ENCODE measurements at regions not wholly inside any gene's neighbourhood (a gene's known extent, or its start where the extent isn't known, plus 50 kb on each side); places are given as distances from the start of the nearest gene placed in this dataset.

DNA sequence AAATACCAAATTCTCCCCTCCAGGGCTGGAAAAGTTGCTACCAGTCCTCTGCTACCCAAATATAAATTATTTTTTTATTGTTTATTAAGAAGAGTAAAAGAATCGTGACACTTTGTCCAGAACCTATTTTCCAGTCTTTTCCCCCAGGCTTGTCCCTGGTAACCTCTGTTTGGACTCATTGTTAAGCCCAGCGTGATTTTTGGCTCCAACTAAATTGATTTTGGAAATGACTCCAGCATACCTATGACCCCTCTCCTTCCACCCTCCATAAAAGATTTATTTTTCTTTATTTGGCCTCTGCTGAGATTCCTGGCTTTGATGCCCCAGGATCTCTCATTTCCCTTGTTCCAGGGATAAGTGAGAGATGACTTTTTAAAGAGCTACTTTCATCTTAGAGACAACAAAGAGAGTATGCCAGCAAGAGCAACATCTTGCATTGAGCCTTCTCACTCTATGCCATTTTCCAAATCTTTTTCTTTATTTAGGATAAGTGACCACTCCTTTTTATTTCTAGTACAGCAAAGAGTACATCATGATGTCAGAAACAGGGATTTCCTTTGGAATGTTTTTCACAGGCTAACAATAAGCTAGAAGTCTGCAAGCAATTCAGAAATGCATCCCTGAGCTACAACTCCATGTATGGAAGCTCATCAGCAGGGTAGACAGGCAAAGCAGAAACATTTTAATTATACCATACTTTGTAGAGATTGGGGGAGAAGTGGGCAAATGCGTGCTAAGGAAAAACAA, 75.8 kb downstream of the DAD1 start:
- DNase-seq = no peak
- ATAC-seq = no peak
- intact Hi-C loops (cut with DNase I, micrococcal nuclease) = no loop called here

DNA sequence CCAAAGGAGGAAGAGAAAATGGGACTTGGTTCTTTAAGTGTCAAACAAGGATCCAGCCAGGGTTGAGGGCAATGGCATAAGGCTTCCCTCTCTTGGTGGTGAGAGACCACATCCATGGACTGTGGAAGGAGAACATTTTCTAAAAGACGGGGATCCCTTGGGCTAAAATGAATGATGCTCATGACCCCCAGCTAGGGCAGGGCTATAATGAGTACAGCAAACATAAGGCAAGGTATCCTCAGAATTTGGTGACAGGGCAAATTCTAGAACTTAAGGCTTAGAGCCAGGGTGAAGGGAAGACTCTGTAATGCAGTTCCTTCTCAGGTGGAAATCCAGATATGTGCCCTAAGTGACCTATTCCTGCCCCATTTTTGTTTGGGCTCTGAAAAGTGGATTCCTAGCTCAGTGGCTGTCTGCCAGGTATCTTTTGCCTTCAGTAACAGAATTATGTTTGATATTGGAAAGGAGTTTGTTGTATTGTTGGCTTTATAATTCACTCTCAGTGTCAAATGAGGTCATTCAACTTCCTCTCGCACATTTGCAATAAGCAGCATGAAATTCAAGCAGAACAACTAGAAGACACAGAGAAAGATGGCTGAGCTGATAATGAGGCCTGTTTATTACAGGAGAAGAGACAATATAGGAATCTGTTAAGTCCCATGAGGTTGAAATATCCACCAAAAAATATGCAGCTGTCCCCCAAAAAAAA, 76.8 kb downstream of the DAD1 start:
- intact Hi-C loops (cut with DNase I, micrococcal nuclease) = no loop called here
- ATAC-seq = no peak
- DNase-seq = no peak

DNA sequence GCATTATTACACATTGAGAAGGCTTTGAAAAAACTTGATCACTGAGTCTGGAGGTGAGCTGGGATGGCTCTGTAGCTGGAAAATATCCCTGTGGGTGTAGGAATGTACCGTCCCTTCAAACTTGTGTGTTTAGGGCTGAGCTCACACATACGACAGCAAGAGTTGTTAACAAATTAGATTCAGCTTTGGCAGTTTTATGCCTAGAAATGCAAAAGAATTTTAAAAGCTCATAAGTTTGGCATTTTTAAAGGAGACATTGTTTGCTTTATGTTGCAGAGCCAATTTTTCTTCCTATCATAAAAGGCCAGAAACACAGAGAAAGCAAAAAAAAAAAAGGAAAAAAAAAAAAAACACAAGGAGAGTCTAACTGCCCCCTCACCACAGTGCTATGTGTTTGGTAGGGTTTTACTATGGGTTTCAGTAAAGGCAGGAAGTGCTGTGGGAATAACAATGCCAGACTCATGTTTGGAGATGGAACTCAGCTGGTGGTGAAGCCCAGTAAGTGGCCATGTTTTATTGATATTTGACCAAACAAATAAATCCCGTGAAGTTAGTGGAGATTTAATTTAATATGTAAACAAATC, 78.4 kb downstream of the DAD1 start:
- intact Hi-C loops (cut with DNase I, micrococcal nuclease) = no loop called here
- no peak for DNase-seq
- ATAC-seq = no peak

DNA sequence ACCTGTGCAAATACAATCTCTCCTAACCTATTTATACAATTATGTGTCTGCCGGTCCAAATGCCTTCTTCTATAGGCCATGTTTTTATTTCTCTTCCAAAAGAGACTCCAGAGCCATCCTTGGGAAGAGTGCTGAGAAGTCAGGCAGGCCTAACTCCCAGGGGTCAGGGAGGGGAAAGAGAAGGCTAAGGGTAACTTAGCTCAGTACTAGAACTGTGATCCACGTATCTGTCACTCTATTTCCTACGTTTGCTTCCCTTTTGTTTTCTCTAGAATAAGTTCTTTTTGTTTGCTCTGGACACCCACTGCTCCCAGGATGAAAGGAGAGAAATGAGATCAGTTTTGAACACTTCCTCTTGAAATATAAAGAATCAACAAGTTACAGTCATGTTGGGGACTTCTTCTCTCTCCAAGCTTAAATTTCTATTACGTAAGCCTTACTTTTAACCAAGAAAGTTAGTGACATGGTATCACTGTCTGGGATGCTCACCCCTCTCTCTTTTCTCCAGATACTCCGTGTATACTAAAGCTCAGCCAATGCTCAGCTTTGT, 79.2 kb downstream of the DAD1 start:
- intact Hi-C loops (cut with DNase I, micrococcal nuclease) = no loop called here
- no peak for DNase-seq

DNA sequence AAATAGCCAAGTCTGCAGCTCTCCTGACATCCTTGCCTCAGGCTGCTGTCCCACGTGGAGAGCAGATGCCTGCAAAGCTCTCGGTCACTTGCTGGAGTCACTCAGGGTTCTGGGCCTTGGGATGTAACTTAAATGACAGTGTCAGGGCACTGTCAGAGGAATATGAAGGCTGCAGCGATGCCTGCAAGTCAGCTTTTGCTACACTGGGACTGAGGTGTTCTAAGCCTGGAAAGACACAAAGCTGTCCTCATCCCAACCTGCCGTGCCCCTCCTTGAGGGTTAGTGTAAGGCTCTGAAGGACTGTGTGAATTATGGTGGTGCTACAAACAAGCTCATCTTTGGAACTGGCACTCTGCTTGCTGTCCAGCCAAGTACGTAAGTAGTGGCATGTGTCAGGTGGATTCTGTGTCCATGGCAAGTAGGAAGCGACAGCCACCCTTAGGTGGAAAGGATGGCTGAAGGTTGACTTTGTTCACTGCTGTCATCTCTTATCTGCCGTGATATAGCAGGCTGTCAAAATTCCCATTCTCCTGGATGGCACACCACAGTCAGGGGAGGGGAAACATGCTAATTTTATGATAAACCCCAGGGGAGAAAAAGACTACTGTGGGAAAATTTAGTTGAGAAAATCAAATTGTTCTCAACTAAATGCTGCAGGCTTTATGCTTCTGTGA, 79.9 kb downstream of the DAD1 start:
- DNase-seq = no peak
- ATAC-seq = peak; percentile 6
- intact Hi-C loops (cut with DNase I, micrococcal nuclease) = no loop called here

More for the DNA sequence above, 79.2 kb downstream of the DAD1 start:
- ATAC-seq = no peak

DNA sequence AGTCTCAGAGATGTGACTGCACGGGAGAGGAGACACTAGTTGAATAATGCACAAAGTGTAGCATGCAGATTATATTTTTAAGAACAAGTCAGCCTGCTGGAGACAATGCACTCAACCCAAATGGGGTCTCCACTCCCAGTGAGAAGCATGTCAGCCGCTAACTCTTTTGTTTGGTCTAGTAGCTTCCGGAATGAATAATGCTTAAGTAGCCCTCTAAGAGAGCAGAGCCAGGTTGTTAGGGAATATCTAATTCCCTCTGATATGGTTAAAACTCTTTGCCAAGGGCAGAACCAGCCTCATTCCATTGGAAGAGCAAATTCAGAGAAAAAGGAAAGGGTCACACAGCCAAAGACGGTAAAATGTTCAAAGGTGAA, 80.4 kb downstream of the DAD1 start:
- no peak for ATAC-seq
- intact Hi-C loops (cut with DNase I, micrococcal nuclease) = no loop called here
- DNase-seq = no peak

GRCh38 chr14:22508150-22508457, 80.9 kb downstream of the DAD1 start:
- DNase-seq = no peak
- no peak for ATAC-seq
- intact Hi-C loops (cut with DNase I, micrococcal nuclease) = no loop called here

GRCh38 chr14:22506778-22507351, 82.2 kb downstream of the DAD1 start:
- intact Hi-C loops (cut with DNase I, micrococcal nuclease) = no loop called here
- ATAC-seq (no peak), DNase-seq (no peak)

- intact Hi-C loops (cut with DNase I, micrococcal nuclease) = no loop called here
- ATAC-seq = no peak
- DNase-seq = no peak
Measured at GRCh38 chr14:22506378-22506710, 82.7 kb downstream of the DAD1 start.

- ATAC-seq (no peak), DNase-seq (no peak)
- intact Hi-C loops (cut with DNase I, micrococcal nuclease) = no loop called here
Measured at GRCh38 chr14:22505697-22506377, 83.2 kb downstream of the DAD1 start.

- DNase-seq = no peak
- intact Hi-C loops (cut with DNase I, micrococcal nuclease) = no loop called here
- ATAC-seq = no peak
Measured at GRCh38 chr14:22505309-22505696, 83.7 kb downstream of the DAD1 start.

DNA sequence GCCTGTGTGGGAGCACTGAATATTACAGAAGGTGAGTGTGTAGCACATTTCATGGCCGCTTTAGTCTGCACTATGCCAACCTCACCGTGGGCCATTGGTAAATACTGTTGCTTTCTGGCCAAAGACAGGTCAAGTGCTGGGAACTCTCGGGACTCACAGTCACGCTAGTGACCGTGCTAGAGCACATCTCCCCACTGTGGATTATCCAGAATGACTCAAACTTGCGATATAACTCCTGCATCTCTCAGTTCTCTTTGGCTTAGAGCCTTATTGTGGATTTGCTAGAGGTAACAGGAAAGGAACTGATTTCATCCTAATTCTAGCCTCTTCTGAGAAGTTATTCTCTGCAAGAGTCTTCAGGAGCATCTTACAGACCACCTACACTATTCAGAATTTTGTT, 86.5 kb downstream of the DAD1 start:
- DNase-seq (no peak), ATAC-seq (no peak)
- intact Hi-C loops (cut with DNase I, micrococcal nuclease) = no loop called here

GRCh38 chr14:22502007-22502406, 87.0 kb downstream of the DAD1 start:
- intact Hi-C loops (cut with DNase I, micrococcal nuclease) = no loop called here
- ATAC-seq (no peak), DNase-seq (no peak)

DNA sequence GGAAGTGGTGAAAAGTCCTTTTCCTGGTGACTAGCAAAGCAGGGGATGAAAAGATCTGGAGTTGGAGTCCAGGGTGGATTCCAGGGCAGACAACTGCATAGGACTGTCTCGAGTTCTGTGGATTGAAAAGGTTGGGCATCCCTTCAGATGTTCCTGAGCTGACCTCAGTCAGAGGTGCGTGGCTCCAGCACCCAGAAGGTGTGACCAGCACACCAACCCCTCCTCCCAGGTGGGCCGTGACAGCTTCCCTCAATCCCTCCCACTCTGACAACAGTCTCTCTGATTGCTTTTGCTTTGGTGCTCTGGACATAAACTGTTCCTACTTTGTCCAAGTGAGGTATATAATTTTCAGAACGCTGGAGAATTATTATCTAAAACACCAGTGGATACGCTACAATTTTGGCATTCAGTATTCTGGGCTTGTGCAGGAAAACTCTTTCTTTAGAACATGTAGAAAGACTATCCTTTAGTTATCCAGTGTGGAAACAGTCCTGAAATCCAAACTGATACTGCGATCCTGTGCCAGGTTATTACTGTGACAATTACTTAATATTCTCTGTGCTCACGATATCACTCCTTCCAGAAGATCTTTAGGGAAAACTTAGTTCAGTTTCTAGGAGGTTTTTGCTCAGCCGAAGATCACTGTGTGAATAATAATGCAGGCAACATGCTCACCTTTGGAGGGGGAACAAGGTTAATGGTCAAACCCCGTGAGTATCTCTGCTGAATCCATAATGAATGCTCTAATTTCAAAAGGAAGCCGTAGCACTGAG, 87.9 kb downstream of the DAD1 start:
- DNase-seq (no peak), ATAC-seq (no peak)
- intact Hi-C loops (cut with DNase I, micrococcal nuclease) = no loop called here

DNA sequence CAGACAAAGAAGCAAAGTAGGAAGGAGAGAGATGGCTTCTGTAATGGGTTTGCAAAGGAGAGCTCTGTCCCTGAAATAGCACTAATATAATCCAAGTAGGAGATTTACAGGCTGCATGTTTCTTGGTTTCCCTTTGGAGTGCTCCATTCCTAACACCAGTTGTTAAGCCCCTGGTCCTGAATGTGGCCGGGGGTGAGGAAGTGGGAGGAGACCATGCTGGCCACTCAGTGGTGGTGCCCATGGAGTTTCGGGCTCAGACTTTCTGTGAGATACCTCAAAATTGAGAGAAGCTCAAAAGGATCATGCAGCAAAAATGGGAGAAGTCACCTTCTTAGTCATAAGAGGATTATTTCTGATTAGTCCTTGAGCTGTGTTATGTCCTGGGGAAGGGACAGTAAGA, 88.5 kb downstream of the DAD1 start:
- DNase-seq (no peak), ATAC-seq (no peak)
- intact Hi-C loops (cut with DNase I, micrococcal nuclease) = no loop called here

GRCh38 chr14:22497671-22498093, 91.3 kb downstream of the DAD1 start:
- no peak for DNase-seq
- no peak for ATAC-seq
- intact Hi-C loops (cut with DNase I, micrococcal nuclease) = no loop called here

DNA sequence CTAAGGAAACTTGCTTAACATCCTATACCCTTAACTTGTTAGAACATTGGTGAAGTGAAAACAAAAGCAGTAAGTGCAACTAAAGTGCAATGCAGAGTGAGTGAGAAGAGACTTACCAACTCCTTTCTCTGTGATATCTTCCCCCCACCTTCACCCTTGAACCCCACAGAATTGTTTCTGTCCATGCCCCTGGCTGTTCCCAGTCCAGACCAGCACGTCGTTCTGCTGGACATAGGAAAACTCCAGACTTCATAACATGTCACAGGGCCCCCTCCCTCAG, 91.9 kb downstream of the DAD1 start:
- ATAC-seq (no peak), DNase-seq (no peak)
- intact Hi-C loops (cut with DNase I, micrococcal nuclease) = no loop called here

DNA sequence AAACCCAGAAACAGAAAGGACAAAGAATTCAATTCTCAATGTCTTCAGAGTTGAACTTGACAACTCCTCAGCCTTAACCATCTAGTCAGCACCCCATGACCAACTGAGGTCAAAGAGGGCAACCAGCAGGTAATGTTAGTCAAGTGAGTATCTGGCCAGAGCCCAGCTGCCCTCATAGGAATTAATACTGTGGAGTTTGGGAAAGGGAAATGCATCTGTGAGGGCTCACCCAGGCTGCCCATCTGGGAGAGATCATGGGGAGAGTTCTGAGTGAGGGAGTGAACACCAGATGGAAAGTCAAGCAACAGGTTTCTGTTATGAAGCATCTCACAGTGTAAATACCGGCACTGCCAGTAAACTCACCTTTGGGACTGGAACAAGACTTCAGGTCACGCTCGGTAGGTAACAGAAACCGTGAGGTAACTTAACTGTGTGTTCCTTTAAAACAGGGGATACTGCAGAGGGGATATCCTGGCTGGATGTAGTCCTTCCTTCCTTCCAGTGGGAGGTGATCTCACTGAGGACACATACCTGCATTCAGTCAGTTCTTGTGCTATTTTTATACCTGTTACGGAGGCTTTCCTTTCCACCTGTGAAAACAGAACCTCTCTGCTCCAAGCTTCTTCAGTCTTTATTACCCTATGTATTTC, 94.4 kb downstream of the DAD1 start:
- no peak for DNase-seq

More for the DNA sequence above, 94.4 kb downstream of the DAD1 start:
- ATAC-seq = no peak
- intact Hi-C loops (cut with DNase I, micrococcal nuclease) = no loop called here

All from left colon (tissue), 2 donors.